Suppressor macrophage treated with lipopolysaccharide for 4 hours (primary cell): ENCODE measurements at regions not wholly inside any gene's neighbourhood (a gene's known extent, or its start where the extent isn't known, plus 50 kb on each side); places are given as distances from the start of the nearest gene placed in this dataset.

ENCODE experiments used
- DNase-seq: peaks from one replicate; pipeline ENCODE4 v3.0.0-alpha.2; 2020

DNA sequence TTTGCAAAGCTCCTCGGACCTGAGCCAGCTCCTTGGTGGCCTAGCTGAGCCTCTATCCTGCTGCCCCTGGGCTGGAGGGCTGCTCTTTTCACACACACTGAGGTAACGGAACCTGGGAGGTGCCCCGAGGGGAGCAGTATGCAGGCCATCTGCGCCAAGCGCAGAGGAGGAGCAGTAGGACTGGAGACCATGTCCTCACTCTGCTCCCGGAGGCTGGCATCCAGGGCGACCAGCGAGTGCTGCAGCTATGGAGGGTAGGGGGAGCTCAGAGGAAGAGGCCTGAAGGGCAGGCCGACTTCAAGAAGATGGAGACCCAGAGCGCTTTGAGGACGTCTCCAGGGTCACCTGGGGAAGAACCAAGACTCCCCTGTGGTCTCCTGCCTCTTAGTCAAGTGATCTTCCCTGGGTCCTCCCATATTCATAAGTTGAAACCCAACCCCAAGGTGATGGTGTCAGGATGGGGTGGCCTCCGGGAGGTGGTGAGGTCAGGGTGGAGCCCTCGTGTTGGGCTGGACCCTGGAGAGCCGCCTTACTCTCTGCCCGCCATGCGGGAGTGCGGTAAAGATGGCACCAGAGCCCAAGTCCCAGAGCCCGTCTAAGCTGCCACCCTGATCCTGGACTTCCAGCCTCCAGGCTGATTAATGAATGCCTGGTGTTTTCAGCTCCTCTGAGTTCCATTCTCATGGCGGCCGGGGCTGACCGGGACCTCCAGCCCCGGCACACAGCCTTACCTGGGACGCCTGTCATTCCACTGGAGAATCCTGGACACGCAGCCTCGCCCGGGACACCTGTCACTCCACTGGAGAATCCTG is 160.7 kb downstream of the NDUFA10 start:
- DNase-seq, result no peak

DNA sequence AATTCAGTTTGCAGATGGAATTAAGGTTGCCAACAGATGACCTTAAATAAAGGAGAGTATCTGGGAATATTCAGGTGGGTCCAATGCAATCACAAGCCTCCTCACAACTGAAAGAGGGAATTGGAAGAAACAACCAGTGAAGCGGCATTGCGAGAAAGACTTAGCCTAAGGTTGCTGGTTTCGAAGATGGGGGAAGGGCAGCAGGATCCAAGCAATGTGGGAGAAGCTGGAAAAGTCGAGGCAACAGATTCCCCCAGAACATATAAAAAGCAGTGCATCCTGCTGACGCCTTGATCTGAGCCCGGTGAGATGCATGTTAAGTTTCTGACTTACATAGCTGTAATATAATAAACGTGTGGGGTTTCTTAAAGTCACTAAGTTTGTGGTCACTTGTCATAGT is 162.5 kb downstream of the NDUFA10 start:
- DNase-seq, result no peak

DNA sequence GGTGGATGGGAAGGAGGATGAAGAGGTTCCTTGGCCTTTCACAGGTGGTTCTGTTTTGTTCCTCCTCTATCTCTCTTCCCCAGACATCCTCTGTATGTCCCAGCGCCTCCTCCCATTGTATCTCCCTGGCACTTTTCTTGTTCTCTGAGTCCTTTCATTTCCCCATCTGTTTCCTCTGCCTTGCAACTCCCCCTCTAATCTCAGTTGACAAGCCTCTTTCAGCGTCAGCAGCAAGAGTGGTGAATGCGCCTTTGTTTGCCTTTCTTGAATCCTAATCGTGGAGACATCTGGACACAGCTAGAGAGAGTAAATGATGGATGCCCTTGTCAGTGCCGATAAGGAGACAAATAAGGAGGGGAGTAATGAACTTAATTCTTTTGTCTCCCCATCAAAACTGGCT is 167.0 kb downstream of the NDUFA10 start:
- no peak for DNase-seq

DNA sequence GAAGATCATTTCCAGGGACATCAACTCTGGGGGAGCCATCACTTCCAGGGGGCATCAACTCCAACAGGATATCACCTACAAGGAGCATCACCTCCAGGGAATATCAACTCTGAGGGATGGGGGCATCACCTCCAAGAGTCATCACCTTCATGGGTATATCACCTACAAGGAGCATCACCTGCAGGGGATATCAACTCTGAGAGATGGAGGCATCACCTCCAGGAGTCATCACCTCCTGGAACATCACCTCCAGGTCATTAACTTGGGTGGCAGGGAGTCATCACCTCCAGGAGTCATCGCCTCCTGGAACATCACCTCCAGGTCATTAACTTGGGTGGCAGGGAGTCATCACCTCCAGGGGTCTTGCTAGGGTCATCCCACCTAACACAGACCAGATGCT is 167.6 kb downstream of the NDUFA10 start:
- DNase-seq, result no peak

DNA sequence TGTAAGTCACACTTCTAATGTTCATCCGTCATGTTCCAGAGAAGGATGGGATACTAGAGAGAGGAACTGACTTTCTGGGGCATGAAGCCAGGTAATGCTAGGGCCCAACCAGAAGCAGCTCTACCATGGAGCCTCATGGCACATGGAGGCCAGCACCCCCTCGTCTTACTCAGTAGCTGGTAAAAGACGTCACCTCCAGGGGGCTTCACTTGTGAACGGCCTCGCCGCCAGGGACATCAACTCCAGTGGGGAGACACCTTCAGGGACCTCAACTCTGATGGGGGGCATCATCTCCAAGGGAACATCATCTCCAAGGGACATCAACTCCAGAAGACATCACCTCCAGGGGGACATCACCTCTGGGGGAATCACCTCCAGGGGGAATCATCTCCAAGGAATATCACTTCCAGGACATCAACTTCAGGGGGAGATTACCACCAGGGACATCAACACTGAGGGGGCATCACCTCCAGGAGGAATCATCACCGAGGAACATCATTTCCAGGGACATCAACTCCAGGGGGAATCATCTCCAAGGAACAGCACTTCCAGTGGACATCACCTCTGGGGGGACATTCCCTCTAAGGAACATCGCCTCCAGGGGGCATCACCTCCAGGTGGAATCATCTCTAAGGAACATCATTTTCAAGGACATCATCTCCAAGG is 168.4 kb downstream of the NDUFA10 start:
- DNase-seq, result no peak

DNA sequence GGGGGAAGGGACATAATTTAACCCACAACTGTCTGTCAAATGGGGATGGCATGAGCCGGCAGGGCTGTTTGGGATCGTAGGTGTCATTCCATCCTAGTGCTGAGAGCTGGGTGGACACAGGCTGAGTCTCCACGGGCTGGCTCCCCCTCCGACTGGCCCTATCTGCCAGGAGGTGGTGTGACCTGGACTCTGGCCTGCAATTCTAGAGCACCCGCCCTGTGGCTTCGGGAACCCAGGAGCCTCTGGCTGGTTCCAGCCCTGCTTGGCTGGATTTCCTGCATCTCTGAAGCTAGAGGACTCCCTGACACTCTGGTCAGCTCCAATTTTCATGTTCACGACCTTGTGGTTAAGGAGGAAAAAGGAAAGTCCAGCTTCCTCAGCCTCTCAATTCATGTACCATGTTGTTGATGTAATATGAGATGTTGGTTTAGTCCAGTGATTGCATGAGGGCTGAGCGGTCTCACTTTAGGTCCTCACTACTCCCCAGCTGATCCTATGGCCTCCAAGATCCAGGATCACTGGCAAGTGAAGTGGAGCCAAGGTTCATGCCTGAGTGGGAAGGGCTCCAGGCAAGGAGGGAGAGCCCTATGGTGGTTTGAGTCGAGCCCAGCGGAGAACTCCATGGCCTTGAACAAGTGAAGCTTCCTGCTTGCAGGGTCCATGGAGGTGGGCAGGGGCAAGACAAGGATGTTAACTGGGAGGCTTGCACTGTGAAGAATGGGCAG is 169.1 kb downstream of the NDUFA10 start:
- DNase-seq, result no peak

DNA sequence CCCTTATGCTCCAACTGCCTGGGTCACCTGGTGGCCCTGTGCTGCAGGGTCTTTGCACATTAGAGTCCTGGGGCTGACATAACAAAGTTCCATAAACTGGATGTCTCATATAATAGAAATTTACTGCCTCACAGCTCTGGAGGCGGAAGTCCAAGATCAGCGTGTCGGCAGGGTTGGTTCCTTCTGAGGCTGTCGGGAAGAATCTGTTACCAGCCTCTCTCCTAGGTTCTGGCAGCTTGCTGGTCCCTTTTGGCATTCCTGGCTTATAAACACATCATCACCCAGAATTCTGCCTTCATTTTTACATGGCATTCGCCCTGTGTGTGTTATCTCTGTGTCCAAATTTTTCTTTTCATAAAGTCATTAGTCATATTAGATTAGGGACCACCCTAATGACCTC is 170.5 kb downstream of the NDUFA10 start:
- no peak for DNase-seq

DNA sequence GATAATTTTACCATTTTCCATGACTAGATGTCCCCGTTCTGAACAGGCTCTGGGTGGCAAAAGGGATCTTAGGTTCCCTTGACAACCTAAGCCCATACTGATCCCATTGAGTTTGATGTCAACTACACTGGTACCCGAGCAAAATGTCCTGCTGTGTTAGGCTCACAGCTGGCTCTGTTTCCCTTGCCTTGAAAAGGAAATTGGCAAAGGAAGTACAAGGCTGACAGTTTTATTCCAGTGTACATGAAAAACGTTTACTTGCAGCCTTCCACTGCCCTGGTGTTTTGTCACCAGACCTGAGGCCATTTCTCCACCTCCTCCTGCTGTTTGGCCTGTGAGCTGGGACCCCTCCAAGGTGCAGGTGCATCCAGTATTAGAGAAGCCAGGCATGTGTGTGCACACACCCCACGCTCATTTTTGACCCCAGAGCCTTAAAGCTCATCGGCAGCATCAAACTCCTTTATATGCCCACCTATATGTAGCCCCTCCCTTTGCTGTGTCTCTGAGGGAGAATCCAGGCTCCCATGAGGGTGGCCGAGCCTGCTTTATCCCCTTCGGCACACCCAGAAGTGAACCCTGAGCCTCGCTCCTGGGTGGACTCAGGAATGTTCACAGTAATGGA is 171.3 kb downstream of the NDUFA10 start:
- DNase-seq, result no peak

DNA sequence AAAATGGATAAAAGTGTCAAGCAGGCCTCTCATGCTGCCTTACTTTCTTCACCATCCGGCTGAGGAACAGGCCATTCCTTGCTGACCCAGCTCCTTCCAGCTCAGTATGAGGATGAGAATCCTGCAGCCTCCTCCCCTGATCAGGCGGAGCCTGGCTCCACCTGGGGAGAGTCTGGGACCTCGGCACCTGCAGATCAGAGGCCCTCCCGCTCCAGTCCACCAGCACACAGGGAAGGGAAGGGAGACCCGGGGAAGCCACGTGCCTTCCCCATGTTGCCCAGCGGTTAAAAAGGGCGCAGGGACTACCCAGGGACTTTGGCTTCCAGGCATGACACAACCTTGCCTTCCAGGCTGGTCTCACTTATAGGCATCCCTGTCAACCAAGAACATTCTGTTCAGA is 172.0 kb downstream of the NDUFA10 start:
- no peak for DNase-seq

DNA sequence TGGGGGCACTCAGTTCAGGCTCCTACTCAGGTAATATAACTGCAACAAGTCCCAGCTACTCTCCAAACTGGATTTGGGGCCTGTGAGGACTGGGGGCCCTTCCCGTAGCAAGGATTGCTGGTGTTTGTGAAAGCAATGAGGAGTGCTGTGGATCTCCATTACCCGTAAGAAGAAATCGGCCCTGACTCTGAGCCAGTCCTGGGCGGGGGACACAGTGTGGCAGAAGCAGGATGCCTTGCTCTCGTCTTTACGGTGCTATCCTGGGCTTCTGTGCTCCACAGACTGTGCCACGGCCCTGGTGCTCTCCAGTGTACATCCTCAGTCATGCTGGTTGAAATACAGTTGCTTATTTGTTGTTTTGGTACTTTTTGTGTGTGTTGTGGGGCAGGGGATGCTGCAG is 172.9 kb downstream of the NDUFA10 start:
- DNase-seq, result no peak

DNA sequence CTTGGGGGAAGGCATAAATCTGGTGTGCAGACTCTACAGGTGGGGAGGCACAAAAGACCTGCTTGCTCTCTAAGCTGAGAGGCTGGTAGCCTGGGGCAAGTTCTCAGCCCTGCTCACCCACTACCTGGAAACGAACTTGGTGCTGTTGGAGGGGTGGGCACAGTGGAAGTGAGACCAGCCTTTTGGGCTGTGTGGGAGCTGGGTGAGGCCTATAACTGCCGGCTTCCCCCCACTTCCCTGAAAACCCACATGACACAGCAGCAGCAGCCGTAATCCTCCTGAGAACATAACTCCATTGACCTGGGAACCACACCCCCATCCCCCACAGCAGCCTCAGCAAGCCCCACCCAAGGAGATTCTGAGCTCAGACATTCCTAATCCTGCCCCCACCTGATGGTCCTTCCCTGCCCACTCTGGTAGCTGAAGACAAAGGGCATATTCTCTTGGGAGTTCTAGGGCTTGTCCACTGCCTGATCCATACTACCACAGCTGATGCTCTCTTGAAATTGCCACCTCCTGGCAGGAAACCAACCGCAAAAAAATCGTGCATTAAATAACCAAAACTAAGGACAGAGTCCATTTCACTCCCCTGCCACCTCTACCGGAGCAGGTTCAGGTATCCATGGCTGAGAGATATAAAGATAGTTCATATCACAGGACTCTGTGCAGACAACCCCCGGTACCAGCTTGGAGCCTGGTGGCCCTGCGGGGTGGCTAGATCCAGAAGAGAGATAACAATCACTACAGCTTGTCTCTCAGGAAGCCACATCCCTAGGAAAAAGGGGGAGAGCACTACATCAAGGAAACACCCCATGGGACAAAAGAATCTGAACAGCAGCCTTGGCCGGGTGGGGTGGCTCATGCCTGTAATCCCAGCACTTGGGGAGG is 178.1 kb downstream of the NDUFA10 start:
- no peak for DNase-seq

DNA sequence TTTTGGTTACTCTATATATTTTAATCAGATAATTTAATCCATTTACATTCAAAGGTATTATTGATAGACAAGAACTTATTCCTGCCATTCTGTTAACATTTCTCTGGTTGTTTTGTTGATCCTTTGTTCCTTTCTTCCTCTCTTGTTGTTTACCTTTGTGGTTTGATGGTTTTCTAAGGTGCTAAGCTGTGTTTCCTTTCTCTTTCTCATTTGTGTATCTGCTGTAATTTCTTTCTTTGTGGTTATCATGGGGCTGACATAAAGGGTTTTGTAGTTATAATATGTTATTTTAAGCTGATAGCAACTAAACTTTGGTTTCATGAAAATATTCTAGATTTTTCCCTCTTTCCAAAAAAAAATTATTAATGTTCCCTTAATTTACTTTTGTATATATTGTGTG is 179.2 kb downstream of the NDUFA10 start:
- DNase-seq, result no peak

DNA sequence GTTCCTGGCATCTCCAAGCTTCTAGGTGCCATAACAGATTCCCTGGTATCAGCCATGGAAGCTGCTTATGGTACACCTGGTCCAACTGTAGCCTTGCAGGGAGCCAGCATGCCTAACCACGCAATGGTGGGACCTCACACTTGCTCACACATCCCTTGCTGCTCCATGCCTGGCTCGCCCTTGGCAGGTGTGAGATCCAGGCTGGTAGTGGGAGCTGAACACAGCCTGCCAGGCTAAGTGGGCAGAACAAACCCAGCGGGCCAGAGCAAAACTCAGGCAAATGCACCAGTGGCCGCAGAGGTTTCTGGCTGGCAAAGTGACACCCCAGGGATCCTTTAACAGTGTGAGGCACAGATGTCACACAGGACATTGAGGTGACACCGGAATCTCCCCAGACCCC is 185.8 kb downstream of the NDUFA10 start:
- no peak for DNase-seq

DNA sequence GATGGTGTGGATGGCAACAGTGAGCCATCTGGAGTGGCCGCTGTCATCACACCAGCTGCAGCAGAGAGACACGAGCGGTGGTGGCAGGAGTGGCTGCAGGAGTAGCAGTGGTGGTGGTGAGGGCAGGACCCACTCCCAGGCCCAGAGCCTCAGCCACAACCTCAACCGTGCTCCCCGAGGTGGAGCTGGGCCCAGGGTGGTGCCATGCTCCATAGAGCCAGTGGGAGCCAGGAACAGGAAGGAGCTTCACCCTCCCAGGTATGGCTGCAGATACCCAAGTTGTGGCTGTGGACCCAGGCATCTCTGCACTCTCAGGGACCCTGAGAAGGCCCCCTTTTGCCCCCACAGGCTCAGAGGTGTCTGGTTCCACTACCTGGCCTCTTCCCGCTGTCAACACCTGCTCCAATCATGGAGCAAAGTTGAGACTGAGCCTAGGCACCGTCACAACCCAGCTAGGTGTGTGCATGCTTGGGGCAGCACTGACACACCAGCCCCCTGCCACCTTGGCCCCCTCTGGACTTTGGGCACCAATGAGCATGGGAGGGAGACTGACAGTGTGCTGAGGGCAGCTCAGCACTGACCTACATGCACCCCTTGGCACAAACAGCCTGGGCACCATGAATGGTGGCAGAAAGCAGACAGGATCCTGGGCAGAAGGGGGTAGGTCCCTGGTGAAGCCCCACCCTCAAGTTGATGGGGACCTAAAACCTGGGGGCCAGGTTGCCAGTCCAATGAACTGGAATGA is 188.9 kb downstream of the NDUFA10 start:
- no peak for DNase-seq

DNA sequence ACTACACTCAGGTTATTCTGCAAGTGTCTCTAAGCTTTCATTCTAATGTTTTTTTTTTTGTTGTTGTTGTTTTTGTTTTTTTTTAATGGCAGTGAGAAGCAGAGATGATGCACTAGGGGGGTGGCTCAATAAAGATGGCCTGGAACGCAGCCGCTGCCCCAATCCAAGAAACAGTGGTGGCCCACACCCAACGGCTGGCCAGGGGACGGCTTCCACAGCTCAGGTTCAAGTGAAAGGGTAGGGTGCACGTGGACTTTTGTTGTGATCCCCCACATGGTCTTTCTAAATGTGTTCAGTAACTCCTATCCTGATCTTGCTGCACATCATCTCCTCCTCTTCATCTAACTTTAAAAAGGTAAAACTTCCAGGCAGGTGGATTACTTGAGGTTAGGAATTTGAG is 190.1 kb downstream of the NDUFA10 start:
- no peak for DNase-seq

DNA sequence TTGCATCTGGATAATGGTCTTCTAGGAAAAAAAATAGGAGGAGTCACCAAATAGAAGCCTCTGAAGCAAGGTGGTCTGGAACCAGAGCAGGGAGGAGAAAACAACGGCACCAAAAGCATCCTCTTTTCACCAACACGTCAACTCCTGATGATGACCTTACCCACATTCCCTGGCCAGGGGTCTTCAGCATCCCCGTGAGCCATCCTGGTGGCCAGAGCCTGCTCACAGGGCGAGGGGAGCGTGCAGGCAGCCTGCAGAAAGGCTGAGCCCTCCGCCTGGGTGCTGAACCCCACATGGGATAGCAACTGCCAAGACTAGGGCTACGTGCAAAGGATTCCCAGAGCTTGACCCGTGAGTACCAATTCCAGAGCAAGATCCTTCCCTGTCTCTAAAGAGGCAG is 191.0 kb downstream of the NDUFA10 start:
- DNase-seq, result no peak

DNA sequence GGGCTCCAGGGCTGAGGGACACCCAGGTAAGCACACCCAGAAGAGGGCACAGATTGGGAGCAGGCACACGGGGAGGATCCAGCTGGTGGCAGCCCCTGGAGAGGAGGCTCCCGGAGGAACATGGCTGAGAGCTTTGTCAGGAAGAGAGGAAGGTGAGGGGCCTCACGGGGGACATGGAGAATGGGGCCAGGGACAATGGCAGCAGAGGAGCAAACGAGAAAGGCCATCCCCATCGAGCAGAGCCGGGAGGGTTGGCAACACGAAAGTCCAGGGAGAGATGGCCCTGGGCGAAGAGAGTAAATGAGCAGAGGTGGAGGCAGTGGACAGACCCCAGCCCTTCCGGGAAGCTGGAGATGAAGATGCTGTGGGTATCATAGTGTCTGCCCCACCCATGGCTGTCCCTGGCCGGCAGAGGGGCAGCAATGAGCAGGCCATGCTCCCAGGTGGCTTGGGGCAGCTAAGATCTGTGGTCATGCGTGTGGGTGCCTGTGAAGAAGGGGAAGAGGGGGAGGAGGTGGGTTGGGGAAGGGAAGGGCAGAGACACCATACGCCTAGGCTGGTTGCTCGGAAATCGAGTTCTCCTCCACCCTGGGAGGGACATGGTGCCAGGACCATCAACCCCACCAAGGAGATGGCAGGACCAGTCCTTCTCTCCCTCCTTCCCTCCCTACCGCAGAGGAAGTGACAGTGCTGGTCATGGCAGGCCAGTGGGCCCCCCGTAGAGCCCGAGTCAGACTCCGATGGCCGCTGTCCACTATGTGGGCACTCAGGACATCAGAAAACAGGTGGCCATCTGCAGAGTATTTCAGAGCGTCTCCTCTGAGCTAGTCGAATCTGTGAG is 191.7 kb downstream of the NDUFA10 start:
- DNase-seq, result no peak

DNA sequence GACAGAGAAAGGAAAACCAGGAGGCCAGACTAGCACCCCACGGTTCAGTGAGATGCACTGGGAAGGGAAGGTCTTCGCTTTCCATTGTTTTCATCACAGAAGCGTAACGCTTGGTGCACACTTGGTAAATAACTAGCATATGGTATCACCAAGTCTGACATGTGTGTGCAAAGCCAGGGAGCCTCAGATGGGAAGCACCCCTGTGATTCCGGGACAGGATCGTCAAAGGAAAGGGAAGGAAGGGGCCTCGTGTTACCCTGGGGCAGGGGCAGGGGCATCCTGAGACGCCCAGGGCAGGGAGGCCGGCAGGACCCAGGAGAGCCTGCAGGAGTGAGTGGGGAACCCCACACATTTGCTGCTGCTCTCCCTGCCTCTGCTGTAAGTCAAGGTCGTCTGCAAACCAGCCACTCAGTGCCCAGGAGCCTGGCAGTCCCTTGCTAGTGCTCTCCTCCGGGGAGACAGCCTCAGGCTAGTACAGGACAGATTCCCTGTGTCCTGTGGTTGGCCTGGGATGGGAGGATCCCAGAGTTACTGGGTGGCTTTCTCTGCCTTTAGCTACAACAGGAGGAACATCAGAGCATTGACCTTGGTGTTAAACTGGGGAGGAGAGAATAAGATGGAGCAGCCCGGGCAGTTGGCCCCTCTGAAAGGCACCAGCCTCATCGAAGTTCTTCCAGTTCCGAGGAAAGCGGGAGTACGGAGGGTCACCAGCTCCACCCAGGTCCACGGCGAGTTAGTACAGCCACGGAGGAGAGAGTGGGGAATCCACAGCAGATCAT is 192.5 kb downstream of the NDUFA10 start:
- no peak for DNase-seq

DNA sequence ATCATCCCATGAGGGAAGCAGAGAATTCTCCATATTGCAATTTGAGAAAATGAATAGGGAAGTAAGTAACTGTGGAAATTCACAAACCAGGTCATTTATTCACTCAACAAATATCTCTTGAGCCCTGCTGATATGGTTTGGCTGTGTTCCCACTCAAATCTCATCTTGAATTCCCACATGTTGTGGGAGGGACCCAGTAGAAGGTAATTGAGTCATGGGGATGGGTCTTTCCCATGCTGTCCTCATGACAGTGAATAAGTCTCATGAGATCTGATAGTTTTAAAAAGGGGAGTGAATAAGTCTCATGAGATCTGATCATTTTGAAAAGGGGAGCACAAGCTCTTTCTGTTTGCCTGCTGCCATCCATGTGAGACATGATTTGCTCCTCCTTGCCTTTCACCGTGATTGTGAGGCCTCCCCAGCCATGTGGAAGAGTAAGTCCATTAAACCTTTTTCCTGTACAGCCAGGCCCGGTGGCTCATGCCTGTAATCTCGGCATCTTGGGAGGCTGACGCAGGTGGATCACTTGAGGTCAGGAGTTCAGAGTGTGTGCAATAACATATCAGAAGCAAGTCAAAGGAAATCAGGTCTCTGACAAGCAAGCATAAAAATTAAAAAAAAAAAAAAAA is 193.2 kb downstream of the NDUFA10 start:
- peak; percentile 80 for DNase-seq
